ENCODE measurements at regions not wholly inside any gene's neighbourhood (a gene's known extent, or its start where the extent isn't known, plus 50 kb on each side); places are given as distances from the start of the nearest gene placed in this dataset.
"Not testable (repeated sequence)": the region's sequence is repeated elsewhere in the genome, so short reads cannot be mapped to it uniquely, and the experiment has no call there.

- DNase-seq = not testable (repeated sequence)
Observed at GRCh38 chr22:22117864-22118544, 126.6 kb upstream of the VPREB1 start.

- not testable (repeated sequence) for DNase-seq
Observed at GRCh38 chr22:22116997-22117770, 127.4 kb upstream of the VPREB1 start.

GRCh38 chr22:22113701-22114100, 130.9 kb upstream of the VPREB1 start:
- no peak for DNase-seq

- DNase-seq = no peak
Observed at GRCh38 chr22:22112533-22113294, 130.1 kb upstream of the TOP3B start.

GRCh38 chr22:22111983-22112382, 129.4 kb upstream of the TOP3B start:
- DNase-seq = no peak

- DNase-seq = no peak
Observed at GRCh38 chr22:22111267-22111751, 128.7 kb upstream of the TOP3B start.

- DNase-seq = no peak
Observed at GRCh38 chr22:22110548-22111266, 128.1 kb upstream of the TOP3B start.

GRCh38 chr22:22109693-22110466, 127.3 kb upstream of the TOP3B start:
- DNase-seq = no peak

GRCh38 chr22:22106855-22107254, 124.3 kb upstream of the TOP3B start:
- no peak for DNase-seq

GRCh38 chr22:22105364-22105763, 122.8 kb upstream of the TOP3B start:
- no peak for DNase-seq

- no peak for DNase-seq
Observed at GRCh38 chr22:22103078-22103875, 120.7 kb upstream of the TOP3B start.

- no peak for DNase-seq
Observed at GRCh38 chr22:22099833-22100812, 117.5 kb upstream of the TOP3B start.

GRCh38 chr22:22099194-22099486, 116.6 kb upstream of the TOP3B start:
- no peak for DNase-seq

GRCh38 chr22:22098457-22099193, 116.0 kb upstream of the TOP3B start:
- no peak for DNase-seq

GRCh38 chr22:22097727-22098228, 115.2 kb upstream of the TOP3B start:
- no peak for DNase-seq

GRCh38 chr22:22094921-22095320, 112.3 kb upstream of the TOP3B start:
- DNase-seq = no peak

GRCh38 chr22:22094514-22094913, 111.9 kb upstream of the TOP3B start:
- no peak for DNase-seq

GRCh38 chr22:22093743-22094142, 111.2 kb upstream of the TOP3B start:
- DNase-seq = no peak

- no peak for DNase-seq
Observed at GRCh38 chr22:22092974-22093373, 110.4 kb upstream of the TOP3B start.
